IPS DF 6.9 (cell line): ENCODE measurements at regions not wholly inside any gene's neighbourhood (a gene's known extent, or its start where the extent isn't known, plus 50 kb on each side); places are given as distances from the start of the nearest gene placed in this dataset.
"Not testable (repeated sequence)": the region's sequence is repeated elsewhere in the genome, so short reads cannot be mapped to it uniquely, and the experiment has no call there.

Experiments
- DNase-seq: peaks from one replicate; pipeline ENCODE4 v3.0.0-alpha.2; 2013; ENCODE audit warnings: low read depth, low spot score
- H3K27ac ChIP-seq: one replicate; pipeline ENCODE4 v1.5.1; 2013; ENCODE audit warnings: low read length, control low read depth
- H3K27me3 ChIP-seq: 2 replicates; pipeline ENCODE4 v1.6.1; 2013; ENCODE audit warnings: mild to moderate bottlenecking, low read length; ENCODE audit not compliant: control insufficient read depth, insufficient read depth
- H3K36me3 ChIP-seq: 2 replicates; pipeline ENCODE4 v1.6.1; 2013; ENCODE audit warnings: low read length; ENCODE audit not compliant: control insufficient read depth, insufficient read depth
- H3K4me1 ChIP-seq: 2 replicates; pipeline ENCODE4 v1.6.1; 2013; ENCODE audit warnings: low read length; ENCODE audit not compliant: control insufficient read depth, insufficient read depth
- H3K4me3 ChIP-seq: 2 replicates; pipeline ENCODE4 v1.5.1; 2013; ENCODE audit warnings: mild to moderate bottlenecking, low read length
- H3K9me3 ChIP-seq: 2 replicates; pipeline ENCODE4 v1.6.1; 2013; ENCODE audit warnings: low read length, inconsistent platforms; ENCODE audit not compliant: control insufficient read depth, insufficient read depth
- WGBS: extraction: QIAGEN DNeasy Blood & Tissue Kit; methylation state at CpG from one replicate; pipeline ENCODE4 v1.1.7; 2013; ENCODE audit warnings: mixed read lengths, missing lambda C conversion rate; ENCODE audit not compliant: insufficient read length, insufficient coverage; 5-methylcytosine and 5-hydroxymethylcytosine counted together

DNA sequence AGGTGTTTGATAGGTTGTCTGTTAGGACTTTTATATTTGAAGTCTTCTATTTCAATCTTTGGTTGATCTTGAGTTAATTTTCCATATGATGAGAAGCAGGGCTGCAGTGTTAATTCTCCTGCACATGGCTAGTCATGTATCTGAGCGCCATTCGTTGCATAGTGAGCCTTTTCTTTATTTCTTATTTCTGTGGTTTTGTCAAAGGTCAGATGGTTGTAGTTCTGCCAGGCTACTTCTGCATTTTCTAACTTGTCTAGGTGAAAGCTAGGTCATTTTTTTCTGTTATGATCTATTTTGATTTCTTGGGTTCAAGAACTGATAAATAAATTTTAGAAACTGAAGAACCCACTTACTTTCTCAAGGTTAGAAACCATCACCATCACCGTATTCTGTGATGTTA lies 56.7 kb downstream of the CCDC74A start:
- H3K4me3 ChIP-seq, result no peak overlapping the region
- no peaks in the 10 kb centered on the region for H3K27me3 ChIP-seq
- H3K36me3 ChIP-seq, result no peaks in the 10 kb centered on the region
- H3K9me3 ChIP-seq, result no peaks in the 10 kb centered on the region
- no CpG with 5 or more reads among the region's 3 CpGs for WGBS
- H3K27ac ChIP-seq, result no peak overlapping the region
- no peak for DNase-seq
- H3K4me1 ChIP-seq, result peaks cover 3% of the 10 kb centered on the region; the same call in 1 of the 2 replicates

DNA sequence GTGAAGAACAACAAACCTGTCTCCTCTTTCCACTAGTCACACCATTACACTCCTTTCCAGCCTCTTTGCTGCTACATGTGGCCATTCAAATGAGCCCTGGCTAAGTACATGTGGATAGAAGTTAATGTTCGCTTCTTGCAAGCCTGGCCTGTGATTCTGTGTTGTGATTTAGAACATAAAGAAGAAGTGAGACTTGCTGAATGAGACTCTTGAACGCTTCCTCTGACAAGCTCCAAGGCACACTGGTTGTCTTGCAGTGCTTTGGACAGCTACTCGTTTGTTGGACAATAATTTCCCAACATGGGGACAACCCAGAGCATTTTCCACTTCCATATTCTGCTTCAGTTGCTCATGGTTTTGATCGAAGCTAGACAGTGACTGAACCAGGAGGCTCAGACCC lies 57.3 kb downstream of the CCDC74A start:
- no peak for DNase-seq
- WGBS, result no CpG with 5 or more reads among the region's 4 CpGs
- Histone ChIP-seq H3K9me3 (no peaks in the 10 kb centered on the region), H3K27ac (no peak overlapping the region), H3K27me3 (no peaks in the 10 kb centered on the region), H3K4me1 (peaks cover 3% of the 10 kb centered on the region; the same call in 1 of the 2 replicates), H3K4me3 (no peak overlapping the region), H3K36me3 (no peaks in the 10 kb centered on the region)

DNA sequence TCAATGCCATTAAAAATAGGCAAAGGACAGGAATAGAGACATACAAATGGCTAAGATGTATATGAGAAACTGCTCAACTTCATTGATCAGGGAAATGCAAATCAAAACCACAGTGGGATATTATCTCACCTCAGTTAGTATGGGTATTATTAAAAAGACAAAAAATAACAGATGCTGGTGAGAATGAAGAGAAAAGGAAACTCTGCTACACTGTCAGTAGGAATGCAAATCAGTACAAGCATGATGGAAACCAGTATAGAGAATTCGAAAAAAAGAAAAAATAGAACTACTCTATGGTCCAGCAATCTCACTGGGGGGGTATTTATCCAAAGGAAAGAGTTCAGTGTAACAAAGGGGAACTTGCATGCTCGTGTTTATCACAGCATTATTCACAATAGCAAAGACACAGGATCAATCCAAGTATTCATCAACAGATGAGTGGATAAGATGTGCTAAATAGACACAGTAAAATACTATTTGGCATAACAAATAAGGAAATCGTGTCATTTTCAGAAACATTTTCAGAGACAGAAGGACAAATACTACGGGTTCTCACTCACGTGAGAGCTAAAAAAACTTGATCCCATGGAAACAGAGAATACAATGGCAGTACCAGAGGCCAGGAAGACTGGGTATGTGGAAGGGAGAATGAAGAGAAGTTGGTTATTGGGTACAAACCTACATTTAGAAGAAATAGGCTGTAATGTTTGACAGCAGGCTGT lies 60.6 kb downstream of the CCDC74A start:
- Histone ChIP-seq H3K36me3 (no peaks in the 10 kb centered on the region), H3K4me1 (no peaks in the 10 kb centered on the region), H3K4me3 (no peak overlapping the region), H3K27ac (no peak overlapping the region), H3K27me3 (no peaks in the 10 kb centered on the region), H3K9me3 (no peaks in the 10 kb centered on the region)
- WGBS, result no CpG with 5 or more reads among the region's 5 CpGs
- no peak for DNase-seq

DNA sequence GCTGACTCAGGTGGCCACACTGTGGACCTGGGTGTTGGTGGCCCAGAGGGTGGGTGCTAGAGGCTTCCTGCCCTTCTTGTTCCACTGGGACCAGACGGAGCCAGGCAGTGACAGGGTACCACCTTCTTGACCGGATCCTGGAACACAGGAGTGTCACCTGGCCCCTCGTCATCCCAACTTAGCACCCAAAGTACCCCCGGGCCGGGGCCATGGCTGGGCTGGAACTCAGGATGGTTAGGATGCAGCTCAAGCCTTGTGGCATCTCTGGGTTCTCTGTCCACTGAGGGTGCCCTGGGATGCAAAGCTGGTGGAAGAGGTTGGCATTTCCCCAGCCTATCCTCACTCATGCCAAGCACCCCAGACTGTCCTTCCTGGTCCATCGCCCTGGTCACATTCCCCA lies 61.4 kb downstream of the CCDC74A start:
- no CpG with 5 or more reads among the region's 6 CpGs for WGBS
- H3K27ac ChIP-seq, H3K4me3 ChIP-seq, H3K36me3 ChIP-seq, H3K4me1 ChIP-seq, H3K9me3 ChIP-seq, DNase-seq, H3K27me3 ChIP-seq: not testable (repeated sequence)

DNA sequence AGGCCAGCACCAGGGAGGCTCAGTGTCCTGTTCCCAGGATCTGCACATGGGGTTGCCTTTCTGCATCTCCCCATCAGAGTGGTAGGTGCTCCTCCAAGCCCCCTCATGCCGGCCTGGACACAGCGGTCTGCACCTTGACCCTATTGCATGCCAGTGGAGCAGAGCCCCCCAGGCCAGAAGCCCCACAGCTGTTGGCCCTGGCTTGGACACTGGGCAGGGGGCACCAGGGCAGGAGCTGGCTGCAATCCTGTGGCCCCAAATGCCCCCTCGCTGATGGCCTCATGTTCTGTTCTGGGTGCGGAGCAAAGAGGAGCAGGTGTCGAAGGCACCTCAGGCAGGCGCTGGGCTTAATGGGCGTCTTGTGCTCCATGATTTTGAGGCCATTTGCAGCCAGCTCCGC lies 62.7 kb downstream of the CCDC74A start:
- H3K9me3 ChIP-seq, result no peaks in the 10 kb centered on the region
- no CpG with 5 or more reads among the region's 8 CpGs for WGBS
- DNase-seq, result no peak
- H3K27me3 ChIP-seq, result no peaks in the 10 kb centered on the region
- H3K36me3 ChIP-seq, result no peaks in the 10 kb centered on the region
- no peak overlapping the region for H3K27ac ChIP-seq
- no peak overlapping the region for H3K4me3 ChIP-seq
- H3K4me1 ChIP-seq, result no peaks in the 10 kb centered on the region

DNA sequence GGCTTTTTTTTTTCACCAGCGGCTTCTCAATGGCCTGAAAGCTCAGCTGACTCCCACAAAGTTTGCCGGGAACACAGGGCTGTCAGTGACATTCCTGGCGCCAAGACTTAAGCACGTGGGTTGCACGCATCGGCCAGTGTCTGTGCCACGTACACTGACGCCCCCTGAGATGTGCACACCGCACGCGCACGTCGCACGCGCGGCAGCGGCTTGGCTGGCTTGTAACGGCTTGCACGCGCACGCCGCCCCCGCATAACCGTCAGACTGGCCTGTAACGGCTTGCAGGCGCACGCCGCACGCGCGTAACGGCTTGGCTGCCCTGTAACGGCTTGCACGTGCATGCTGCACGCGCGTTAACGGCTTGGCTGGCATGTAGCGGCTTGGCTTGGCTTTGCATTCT lies 63.2 kb downstream of the CCDC74A start:
- Histone ChIP-seq H3K4me1 (no peaks in the 10 kb centered on the region), H3K9me3 (no peaks in the 10 kb centered on the region), H3K27me3 (no peaks in the 10 kb centered on the region), H3K27ac (no peak overlapping the region), H3K36me3 (no peaks in the 10 kb centered on the region), H3K4me3 (no peak overlapping the region)
- WGBS, result no CpG with 5 or more reads among the region's 39 CpGs
- no peak for DNase-seq

DNA sequence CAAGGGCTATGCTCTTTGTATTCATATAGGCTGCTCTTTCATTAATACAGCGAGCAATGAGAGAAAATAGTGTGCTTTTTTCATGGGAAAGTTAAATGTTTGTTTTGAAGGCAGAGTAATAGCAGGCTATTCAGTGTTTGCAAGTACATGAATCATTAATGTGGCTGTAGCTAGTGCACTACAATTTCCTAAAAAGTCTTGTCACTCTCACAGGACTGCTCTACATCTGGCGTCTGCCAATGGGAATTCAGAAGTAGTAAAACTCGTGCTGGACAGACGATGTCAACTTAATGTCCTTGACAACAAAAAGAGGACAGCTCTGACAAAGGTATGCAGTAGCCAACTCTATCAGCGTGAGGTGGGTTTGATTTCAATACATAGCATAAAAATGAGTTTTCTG lies 68.9 kb downstream of the CCDC74A start:
- H3K4me3 ChIP-seq, DNase-seq, H3K4me1 ChIP-seq, H3K27me3 ChIP-seq, H3K36me3 ChIP-seq, H3K9me3 ChIP-seq, H3K27ac ChIP-seq: not testable (repeated sequence)
- no CpG with 5 or more reads among the region's 5 CpGs for WGBS

DNA sequence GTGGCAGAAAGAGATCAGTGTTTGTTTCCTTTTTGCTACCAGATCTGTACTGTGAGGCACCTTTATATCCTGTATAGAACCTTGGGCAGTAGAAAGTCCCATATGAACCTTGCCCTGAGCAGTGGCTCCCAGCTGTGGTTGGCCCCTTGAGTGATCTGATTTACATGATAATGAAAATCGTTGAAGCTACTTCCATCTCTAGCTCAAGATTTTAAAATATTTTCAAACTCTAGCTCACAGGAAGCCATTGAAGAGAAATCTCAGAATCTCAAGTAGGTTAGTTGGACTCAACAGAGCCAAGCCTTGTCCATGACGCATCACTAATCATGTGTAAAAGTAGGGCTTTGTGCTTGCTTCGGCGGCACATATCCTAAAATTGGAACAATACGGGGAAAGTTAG lies 74.8 kb downstream of the CCDC74A start:
- not testable (repeated sequence) for H3K27ac ChIP-seq, H3K4me3 ChIP-seq, H3K27me3 ChIP-seq, H3K9me3 ChIP-seq, H3K4me1 ChIP-seq, H3K36me3 ChIP-seq, DNase-seq
- WGBS, result no CpG with 5 or more reads among the region's 5 CpGs

DNA sequence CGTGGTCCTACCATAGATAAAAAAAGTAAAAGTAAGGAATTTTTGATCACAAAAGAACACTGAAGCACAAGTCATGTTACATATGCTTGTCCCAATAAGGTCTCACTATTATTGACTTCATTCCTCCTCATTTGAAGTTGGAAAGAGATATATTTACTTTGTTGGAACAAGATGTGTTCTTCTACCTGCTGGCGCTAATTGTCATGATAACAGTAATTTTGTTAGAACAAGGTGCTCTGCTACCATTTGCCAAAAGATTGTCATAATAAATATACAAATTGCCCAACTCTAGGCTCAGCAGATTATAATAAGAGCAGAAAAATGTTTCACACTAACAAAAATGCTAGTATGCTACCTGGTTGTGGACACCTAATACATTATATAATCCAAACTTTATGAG lies 77.0 kb downstream of the CCDC74A start:
- WGBS, result no CpG with 5 or more reads among the region's 2 CpGs
- H3K36me3 ChIP-seq, H3K4me3 ChIP-seq: not testable (repeated sequence)

DNA sequence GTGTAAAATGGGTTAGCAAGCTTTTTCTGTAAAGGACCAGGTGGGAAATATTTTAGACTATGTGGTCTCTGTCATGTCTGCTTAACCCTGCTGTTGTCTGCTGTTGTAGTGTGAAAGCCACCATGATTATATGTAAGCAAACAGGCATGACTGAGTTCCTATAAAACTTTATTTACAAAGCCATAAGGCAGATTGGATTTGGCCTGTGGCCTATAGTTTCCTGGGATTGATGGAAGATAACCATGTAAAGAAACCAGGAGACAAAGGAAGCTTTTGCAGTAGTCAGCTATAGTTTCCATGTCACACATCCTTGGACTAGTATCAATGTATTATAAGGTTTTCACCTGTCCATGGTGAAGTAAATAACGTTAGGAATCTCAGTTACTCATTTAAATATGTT lies 78.7 kb downstream of the CCDC74A start:
- H3K27ac ChIP-seq, H3K9me3 ChIP-seq, H3K27me3 ChIP-seq, H3K4me1 ChIP-seq, H3K36me3 ChIP-seq, DNase-seq, H3K4me3 ChIP-seq: not testable (repeated sequence)
- WGBS, result no CpG with 5 or more reads among the region's 1 CpG

More for the DNA sequence above, 77.0 kb downstream of the CCDC74A start:
- H3K27me3 ChIP-seq, H3K9me3 ChIP-seq, DNase-seq, H3K27ac ChIP-seq, H3K4me1 ChIP-seq: not testable (repeated sequence)

DNA sequence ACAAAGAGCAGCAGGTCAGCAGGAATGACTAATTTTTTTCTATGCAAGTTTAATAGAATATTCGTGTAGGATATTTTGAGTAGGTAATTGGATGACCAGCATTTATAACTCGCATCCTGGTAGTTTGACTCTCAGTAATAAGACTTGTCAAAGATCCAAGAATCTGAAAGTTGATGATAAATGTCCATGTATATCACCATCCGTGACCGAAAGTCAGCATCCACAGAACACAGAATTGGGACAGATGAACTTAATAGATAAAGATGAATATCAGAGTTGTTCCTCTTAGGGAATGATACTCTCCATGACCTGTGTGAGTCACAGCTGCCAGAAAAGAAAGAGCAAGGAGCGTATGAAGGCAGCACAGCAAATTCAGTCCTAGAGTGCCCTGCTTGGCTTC lies 79.4 kb downstream of the CCDC74A start:
- WGBS, result no CpG with 5 or more reads among the region's 5 CpGs
- not testable (repeated sequence) for H3K4me1 ChIP-seq

More for the DNA sequence above, 79.4 kb downstream of the CCDC74A start:
- not testable (repeated sequence) for DNase-seq, H3K36me3 ChIP-seq, H3K27me3 ChIP-seq, H3K4me3 ChIP-seq, H3K27ac ChIP-seq, H3K9me3 ChIP-seq
